Panc1 (cell line): ENCODE measurements at regions not wholly inside any gene's neighbourhood (a gene's known extent, or its start where the extent isn't known, plus 50 kb on each side); places are given as distances from the start of the nearest gene placed in this dataset.

Source experiments
- ATAC-seq: fragments of 200-7000 bp; cut with Tn5 transposase; 2 replicates; pipeline ENCODE4 v1.9.1; 2020; ENCODE audit warnings: mild to moderate bottlenecking, moderate library complexity
- BruUV-seq: library from RNA; stranded (reverse); fragments of 400-500 nt; replicated peaks from 2 replicates; lab custom pipeline; 2021; lab: Mats Ljungman, UMichigan
- CTCF ChIA-PET: fragments of 300-600 bp; sonication (Branson Sonifier 250); formaldehyde crosslinking; loops from one replicate; lab custom pipeline; 2022; ENCODE audit warnings: antibody characterized with exemption; lab: Charles Lee
- POLR2A ChIA-PET: fragments of 300-600 bp; sonication (Branson Sonifier 250); formaldehyde crosslinking; loops from one replicate; lab custom pipeline; 2022; ENCODE audit warnings: antibody characterized with exemption; lab: Charles Lee
- DNase-seq: peaks from one replicate; pipeline ENCODE4 v3.0.0-alpha.2; 2010; ENCODE audit warnings: low read depth, low spot score
- H3K27ac ChIP-seq: 2 replicates; pipeline ENCODE4 v1.5.1; 2011; ENCODE audit warnings: mild to moderate bottlenecking, low read length, inconsistent platforms
- H3K27me3 ChIP-seq: fragments of 200-500 bp; sonication (Bioruptor generic); 2 replicates; pipeline ENCODE4 v1.6.0; 2014; ENCODE audit warnings: low read length, inconsistent platforms; ENCODE audit not compliant: control insufficient read depth, insufficient read depth
- H3K36me3 ChIP-seq: fragments of 200-500 bp; sonication (Bioruptor generic); 2 replicates; pipeline ENCODE4 v1.5.1; 2014; ENCODE audit warnings: inconsistent platforms, mild to moderate bottlenecking, low read length, moderate library complexity; ENCODE audit not compliant: control insufficient read depth, insufficient read depth
- H3K4me1 ChIP-seq: 2 replicates; pipeline ENCODE4 v1.5.1; 2011; ENCODE audit warnings: inconsistent platforms, mild to moderate bottlenecking, low read length, moderate library complexity; ENCODE audit not compliant: control insufficient read depth, insufficient read depth
- H3K4me3 ChIP-seq, 2 experiments: 2 replicates each; pipeline ENCODE4 v1.5.1; 2011 to 2012; ENCODE audit warnings: low read depth in 2 of 2, low read length in 2 of 2, mild to moderate bottlenecking in 2 of 2, inconsistent platforms in 1 of 2, moderate library complexity in 1 of 2
- H3K9me3 ChIP-seq: fragments of 200-500 bp; sonication (Bioruptor generic); 2 replicates; pipeline ENCODE4 v1.5.1; 2014; ENCODE audit warnings: low read depth, mild to moderate bottlenecking, inconsistent platforms, low read length, moderate library complexity; ENCODE audit not compliant: control insufficient read depth, insufficient read depth
- CTCF ChIP-seq: fragments of 450-650 bp; IDR thresholded peaks from 2 replicates; pipeline ENCODE4 v1.5.1; 2017; ENCODE audit warnings: mild to moderate bottlenecking
- POLR2AphosphoS5 ChIP-seq: IDR thresholded peaks from 2 replicates; pipeline ENCODE4 v1.6.1; 2012; ENCODE audit warnings: mild to moderate bottlenecking, low read depth, low read length, moderate library complexity
- REST ChIP-seq, 2 experiments: IDR thresholded peaks; 2 replicates each; pipeline ENCODE4 v1.6.1; 2011 to 2012; ENCODE audit warnings: low read depth in 2 of 2, control low read depth in 1 of 2, low read length in 1 of 2, mild to moderate bottlenecking in 1 of 2, moderate library complexity in 1 of 2; ENCODE audit not compliant: insufficient read depth in 1 of 2
- SIN3A ChIP-seq: IDR thresholded peaks from 2 replicates; pipeline ENCODE4 v1.6.1; 2012; ENCODE audit warnings: low read depth, mild to moderate bottlenecking, low read length, moderate library complexity, borderline replicate concordance; ENCODE audit not compliant: insufficient read depth
- TCF7L2 ChIP-seq: IDR thresholded peaks from 2 replicates; pipeline ENCODE4 v1.6.1; 2011; ENCODE audit warnings: mild to moderate bottlenecking, low read depth, low read length, inconsistent platforms
- in situ Hi-C: cut with HindIII; loops from 2 replicates; pipeline ENCODE4 v1.10.0; 2016; ENCODE audit warnings: low sequenced_read_pairs, low pct_unique_long_range_greater_than_20kb
- intact Hi-C: fragments of 100-400 bp; cut with micrococcal nuclease; formaldehyde crosslinking; loops from one replicate; pipeline ENCODE4 v1.10.0; 2022; ENCODE audit not compliant: unreplicated experiment

- CTCF ChIA-PET: no interaction called here
- BruUV-seq: no TSS peak
- intact Hi-C loops: no loop called here
These were observed 553.6 kb downstream of the TNS3 start for GRCh38 chr7:47028284-47028683.

GRCh38 chr7:47027695-47028240 lies 554.1 kb downstream of the TNS3 start:
- H3K4me1 ChIP-seq: no peaks in the 10 kb centered on the region
- ChIA-PET POLR2A (no interaction called here), CTCF (no interaction called here)
- ATAC-seq (no peak), DNase-seq (no peak)
- no peak overlapping the region for H3K27ac ChIP-seq
- intact Hi-C loops (no loop called here), in situ Hi-C loops (no loop called here)
- H3K27me3 ChIP-seq: no peaks in the 10 kb centered on the region; the same call in 1 of the 2 replicates
- H3K36me3 ChIP-seq: no peaks in the 10 kb centered on the region
- BruUV-seq: no TSS peak
- no peak for TF ChIP-seq POLR2AphosphoS5
- no peak for TF ChIP-seq TCF7L2
- no peak for TF ChIP-seq CTCF
- TF ChIP-seq SIN3A: no peak
- TF ChIP-seq REST (IDR thresholded peaks at IDR 0.05; ENCODE audit: insufficient read depth in 1 of 2, low read depth in 2 of 2, low read length in 1 of 2): no peak
- H3K9me3 ChIP-seq: no peaks in the 10 kb centered on the region
- H3K4me3 ChIP-seq: no peak overlapping the region

More at GRCh38 chr7:47028284-47028683, 553.6 kb downstream of the TNS3 start:
- no peak overlapping the region for H3K27ac ChIP-seq
- POLR2A ChIA-PET: no interaction called here
- no peaks in the 10 kb centered on the region for H3K36me3 ChIP-seq
- DNase-seq (no peak), ATAC-seq (no peak)
- H3K9me3 ChIP-seq: no peaks in the 10 kb centered on the region
- no peaks in the 10 kb centered on the region for H3K4me1 ChIP-seq
- no peak overlapping the region for H3K4me3 ChIP-seq
- TF ChIP-seq REST (IDR thresholded peaks at IDR 0.05; ENCODE audit: insufficient read depth in 1 of 2, low read depth in 2 of 2, low read length in 1 of 2) (no peak), SIN3A (no peak), POLR2AphosphoS5 (no peak), CTCF (no peak), TCF7L2 (no peak)
- no peaks in the 10 kb centered on the region; the same call in 1 of the 2 replicates for H3K27me3 ChIP-seq
- in situ Hi-C loops: no loop called here
